Astrocyte (in vitro differentiated cells and primary cell): ENCODE measurements at regions not wholly inside any gene's neighbourhood (a gene's known extent, or its start where the extent isn't known, plus 50 kb on each side); places are given as distances from the start of the nearest gene placed in this dataset.

ENCODE experiments used
- DNase-seq: peaks from one replicate; pipeline ENCODE4 v3.0.0-alpha.2; 2010; ENCODE audit warnings: low read depth
- FAIRE-seq: peaks from 2 replicates; lab custom pipeline; 2011; peaks lifted over from hg19 to GRCh38; lab: Jason Lieb, UNC
- H2AFZ ChIP-seq: 2 replicates; pipeline ENCODE4 v1.6.0; 2012; ENCODE audit warnings: low read depth, low read length, inconsistent platforms
- H3K27ac ChIP-seq: 2 replicates; pipeline ENCODE4 v1.5.1; 2011; ENCODE audit warnings: low read depth, low read length, inconsistent platforms
- H3K27me3 ChIP-seq: 2 replicates; pipeline ENCODE4 v1.6.0; 2011; ENCODE audit warnings: low read length, inconsistent platforms; ENCODE audit not compliant: insufficient read depth
- H3K36me3 ChIP-seq: 2 replicates; pipeline ENCODE4 v1.5.1; 2011; ENCODE audit warnings: low read length, inconsistent platforms; ENCODE audit not compliant: insufficient read depth
- H3K4me1 ChIP-seq: 2 replicates; pipeline ENCODE4 v1.5.1; 2011; ENCODE audit warnings: low read length, inconsistent platforms; ENCODE audit not compliant: insufficient read depth
- H3K4me2 ChIP-seq: 2 replicates; pipeline ENCODE4 v1.6.0; 2012; ENCODE audit warnings: low read length, inconsistent platforms
- H3K4me3 ChIP-seq: 2 replicates; pipeline ENCODE4 v1.5.1; 2011; ENCODE audit warnings: low read depth, mild to moderate bottlenecking, low read length, inconsistent platforms; ENCODE audit not compliant: insufficient read depth
- H3K79me2 ChIP-seq: 2 replicates; pipeline ENCODE4 v1.6.0; 2012; ENCODE audit warnings: mild to moderate bottlenecking, low read length, inconsistent platforms; ENCODE audit not compliant: insufficient read depth
- H3K9ac ChIP-seq: 2 replicates; pipeline ENCODE4 v1.6.0; 2012; ENCODE audit warnings: mild to moderate bottlenecking, low read length, inconsistent platforms
- H3K9me3 ChIP-seq: 2 replicates; pipeline ENCODE4 v1.5.1; 2012; ENCODE audit warnings: low read depth, mild to moderate bottlenecking, low read length, inconsistent platforms; ENCODE audit not compliant: insufficient read depth
- H4K20me1 ChIP-seq: 2 replicates; pipeline ENCODE4 v1.6.0; 2012; ENCODE audit warnings: low read length, inconsistent platforms; ENCODE audit not compliant: insufficient read depth
- H3K27ac Mint-ChIP-seq: one replicate; pipeline ENCODE4 v1.8.0; 2021; ENCODE audit warnings: mild to moderate bottlenecking, mixed read lengths; ENCODE audit not compliant: unreplicated experiment
- H3K27me3 Mint-ChIP-seq: one replicate; pipeline ENCODE4 v1.8.0; 2021; ENCODE audit warnings: low read depth, mixed read lengths; ENCODE audit not compliant: unreplicated experiment
- H3K36me3 Mint-ChIP-seq: one replicate; pipeline ENCODE4 v1.8.0; 2021; ENCODE audit warnings: low read depth, mixed read lengths; ENCODE audit not compliant: unreplicated experiment
- H3K4me1 Mint-ChIP-seq: one replicate; pipeline ENCODE4 v1.8.0; 2021; ENCODE audit warnings: low read depth, mixed read lengths; ENCODE audit not compliant: unreplicated experiment
- H3K4me3 Mint-ChIP-seq: one replicate; pipeline ENCODE4 v1.8.0; 2021; ENCODE audit warnings: mild to moderate bottlenecking, moderate library complexity, mixed read lengths; ENCODE audit not compliant: unreplicated experiment
- H3K9me3 Mint-ChIP-seq: one replicate; pipeline ENCODE4 v1.8.0; 2021; ENCODE audit warnings: mild to moderate bottlenecking, mixed read lengths; ENCODE audit not compliant: unreplicated experiment
- EZH2 ChIP-seq: IDR thresholded peaks from 2 replicates; pipeline ENCODE4 v1.6.1; 2012; ENCODE audit warnings: mild to moderate bottlenecking, low read length, inconsistent platforms; ENCODE audit not compliant: insufficient read depth
- TF ChIP-seq, protein P1 (sequence below): IDR thresholded peaks from 2 replicates; pipeline ENCODE4 v1.5.1; 2011; ENCODE audit warnings: low read depth, mild to moderate bottlenecking, inconsistent platforms, low read length, moderate library complexity; ENCODE audit not compliant: insufficient read depth

GRCh38 chr2:8456151-8457091 is 225.4 kb upstream of the ID2 start:
- Histone ChIP-seq H2AFZ (no peak overlapping the region), H3K27ac (no peak overlapping the region), H3K36me3 (no peaks in the 10 kb centered on the region), H3K79me2 (no peaks in the 10 kb centered on the region), H3K27me3 (peaks cover 8% of the 10 kb centered on the region), H4K20me1 (no peaks in the 10 kb centered on the region), H3K9ac (no peak overlapping the region), H3K4me3 (no peak overlapping the region), H3K4me1 (peaks cover 4% of the 10 kb centered on the region), H3K9me3 (no peaks in the 10 kb centered on the region), H3K4me2 (no peak overlapping the region)
- Mint-ChIP-seq H3K27me3 (peaks cover 28% of the 10 kb centered on the region), H3K4me1 (no peaks in the 10 kb centered on the region), H3K4me3 (no peak overlapping the region), H3K9me3 (peaks cover under 1% of the 10 kb centered on the region), H3K36me3 (peaks cover 2% of the 10 kb centered on the region), H3K27ac (no peak overlapping the region)
- TF ChIP-seq EZH2, result no peak
- TF ChIP-seq, protein P1, sequence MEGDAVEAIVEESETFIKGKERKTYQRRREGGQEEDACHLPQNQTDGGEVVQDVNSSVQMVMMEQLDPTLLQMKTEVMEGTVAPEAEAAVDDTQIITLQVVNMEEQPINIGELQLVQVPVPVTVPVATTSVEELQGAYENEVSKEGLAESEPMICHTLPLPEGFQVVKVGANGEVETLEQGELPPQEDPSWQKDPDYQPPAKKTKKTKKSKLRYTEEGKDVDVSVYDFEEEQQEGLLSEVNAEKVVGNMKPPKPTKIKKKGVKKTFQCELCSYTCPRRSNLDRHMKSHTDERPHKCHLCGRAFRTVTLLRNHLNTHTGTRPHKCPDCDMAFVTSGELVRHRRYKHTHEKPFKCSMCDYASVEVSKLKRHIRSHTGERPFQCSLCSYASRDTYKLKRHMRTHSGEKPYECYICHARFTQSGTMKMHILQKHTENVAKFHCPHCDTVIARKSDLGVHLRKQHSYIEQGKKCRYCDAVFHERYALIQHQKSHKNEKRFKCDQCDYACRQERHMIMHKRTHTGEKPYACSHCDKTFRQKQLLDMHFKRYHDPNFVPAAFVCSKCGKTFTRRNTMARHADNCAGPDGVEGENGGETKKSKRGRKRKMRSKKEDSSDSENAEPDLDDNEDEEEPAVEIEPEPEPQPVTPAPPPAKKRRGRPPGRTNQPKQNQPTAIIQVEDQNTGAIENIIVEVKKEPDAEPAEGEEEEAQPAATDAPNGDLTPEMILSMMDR, result no peak
- DNase-seq, result no peak
- no peak for FAIRE-seq

DNA sequence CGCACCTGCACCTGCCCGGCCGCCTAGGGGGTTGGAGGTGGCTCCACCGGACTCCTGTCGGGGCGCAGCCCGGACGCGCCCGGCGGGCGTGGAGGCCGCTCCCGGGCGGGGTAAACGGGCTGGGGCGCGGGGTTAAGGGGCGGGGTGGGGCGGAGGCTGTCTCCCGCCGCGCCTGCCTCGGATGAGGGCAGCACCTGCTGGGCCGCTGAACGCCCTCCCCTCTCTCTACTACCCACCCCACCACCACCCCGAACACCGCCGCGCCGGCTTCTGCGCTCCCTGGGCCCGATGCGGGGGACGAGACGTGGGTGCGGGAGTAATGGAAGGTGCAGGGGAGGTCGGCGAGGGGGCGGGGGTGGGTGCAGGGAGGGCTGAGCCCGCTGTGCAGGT is 224.8 kb upstream of the ID2 start:
- TF ChIP-seq, protein P1, result no peak
- TF ChIP-seq EZH2, result no peak
- DNase-seq, result no peak
- no peak overlapping the region for H3K4me2 ChIP-seq
- H3K79me2 ChIP-seq, result no peaks in the 10 kb centered on the region
- no peak overlapping the region for H3K4me3 ChIP-seq
- no peaks in the 10 kb centered on the region for H3K36me3 ChIP-seq
- peaks cover 4% of the 10 kb centered on the region for H3K4me1 ChIP-seq
- peaks cover 32% of the 10 kb centered on the region for H3K27me3 Mint-ChIP-seq
- H3K4me1 Mint-ChIP-seq, result no peaks in the 10 kb centered on the region
- no peaks in the 10 kb centered on the region for H3K9me3 ChIP-seq
- no peaks in the 10 kb centered on the region for H4K20me1 ChIP-seq
- peaks cover 8% of the 10 kb centered on the region for H3K27me3 ChIP-seq
- no peak for FAIRE-seq
- no peak overlapping the region for H3K4me3 Mint-ChIP-seq
- H3K36me3 Mint-ChIP-seq, result peaks cover 2% of the 10 kb centered on the region
- H3K9me3 Mint-ChIP-seq, result peaks cover 2% of the 10 kb centered on the region
- no peak overlapping the region for H2AFZ ChIP-seq
- no peak overlapping the region for H3K9ac ChIP-seq
- H3K27ac ChIP-seq, result no peak overlapping the region
- no peak overlapping the region for H3K27ac Mint-ChIP-seq
